KG1 (cell line): ENCODE measurements at regions not wholly inside any gene's neighbourhood (a gene's known extent, or its start where the extent isn't known, plus 50 kb on each side); places are given as distances from the start of the nearest gene placed in this dataset.
"Not testable (repeated sequence)": the region's sequence is repeated elsewhere in the genome, so short reads cannot be mapped to it uniquely, and the experiment has no call there.

ENCODE experiments used
- DNase-seq: peaks from one replicate; lab custom pipeline; 2025; lab: John Stamatoyannopoulos, UW

DNA sequence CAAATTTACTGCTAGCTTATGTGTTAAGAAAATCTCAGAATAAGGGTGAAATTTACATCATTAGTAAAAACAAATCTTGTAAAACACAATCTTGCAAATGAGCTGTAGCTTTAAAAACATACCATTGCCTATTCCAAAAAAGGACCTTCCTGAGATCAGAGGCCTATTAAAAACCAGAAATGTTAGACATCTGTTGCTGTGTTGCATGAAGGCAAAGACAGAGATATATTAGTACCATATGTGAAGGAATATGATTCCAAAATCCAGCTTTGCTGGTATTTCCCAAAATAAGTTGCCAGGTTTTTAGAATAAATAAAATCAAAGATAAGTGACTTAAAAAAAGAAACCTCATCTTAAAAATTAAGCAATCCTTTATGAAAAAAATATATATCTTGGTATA is 504.1 kb upstream of the CDIN1 start:
- DNase-seq: no peak

DNA sequence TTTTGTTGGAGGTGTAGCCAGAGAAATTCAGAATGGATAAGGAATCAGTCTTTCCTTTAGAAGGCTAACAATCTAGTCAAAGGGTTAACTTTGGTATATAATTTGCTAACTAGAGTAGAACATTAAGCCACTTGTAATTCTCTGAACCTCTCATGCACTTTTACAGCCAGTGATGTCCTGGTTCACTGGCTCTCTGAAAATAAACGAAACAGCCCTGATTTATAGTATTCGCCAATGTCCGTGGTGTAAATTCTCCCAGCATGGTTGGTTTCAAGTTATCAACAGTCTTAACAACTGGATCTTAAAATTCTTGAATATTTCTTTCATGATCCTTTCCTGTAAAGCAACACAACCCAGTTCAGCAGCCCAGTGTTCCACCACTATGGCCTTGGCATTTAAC is 500.4 kb upstream of the CDIN1 start:
- no peak for DNase-seq

DNA sequence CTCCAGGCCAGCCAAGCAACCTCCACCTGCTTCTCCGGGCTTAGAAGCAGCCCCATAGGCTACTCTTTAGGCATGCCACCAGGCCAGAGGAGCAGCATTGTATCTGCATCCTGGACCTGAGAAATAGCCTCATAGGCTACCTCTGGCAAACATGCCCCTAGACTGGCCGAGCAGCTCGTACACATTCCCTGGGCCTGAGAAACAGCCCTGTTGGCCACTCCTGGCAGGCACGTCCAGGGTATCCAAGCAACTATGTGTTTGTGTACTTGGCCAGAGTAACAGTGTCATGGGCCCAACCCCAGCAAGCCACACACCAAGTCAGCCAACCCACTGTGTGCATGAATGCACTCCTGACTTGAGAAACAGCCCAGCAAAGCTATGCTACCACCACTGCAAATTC is 498.7 kb upstream of the CDIN1 start:
- DNase-seq: no peak

DNA sequence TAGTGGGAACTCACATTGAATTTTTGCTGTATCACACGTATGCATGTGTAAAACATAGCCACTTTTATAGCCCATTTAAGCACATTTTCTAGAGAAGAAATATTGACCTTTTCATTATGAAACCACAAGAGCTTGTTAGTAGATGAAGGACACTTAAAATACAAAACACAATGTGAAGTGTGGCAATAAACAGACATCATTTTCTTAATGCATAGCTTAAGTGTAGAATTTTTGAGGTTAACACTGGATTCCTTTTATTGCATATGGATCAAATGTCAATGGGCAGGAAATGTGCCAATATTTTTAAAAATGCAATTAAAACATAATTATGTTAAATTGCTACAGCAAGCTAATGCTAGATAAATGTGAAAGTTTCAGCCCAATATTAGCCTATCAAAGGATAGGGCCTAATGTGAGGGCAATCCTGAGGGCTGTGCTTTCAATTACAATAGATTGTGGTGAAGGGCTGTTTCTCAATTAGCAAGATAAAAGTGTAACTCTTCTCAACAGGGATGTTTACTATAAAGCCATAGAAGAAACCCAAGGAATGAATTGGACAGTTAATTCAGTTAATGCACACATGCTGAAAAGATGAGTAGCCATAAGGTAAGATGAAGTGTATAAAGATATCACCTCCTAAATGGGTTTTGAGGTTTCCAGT is 489.0 kb upstream of the CDIN1 start:
- DNase-seq: no peak

DNA sequence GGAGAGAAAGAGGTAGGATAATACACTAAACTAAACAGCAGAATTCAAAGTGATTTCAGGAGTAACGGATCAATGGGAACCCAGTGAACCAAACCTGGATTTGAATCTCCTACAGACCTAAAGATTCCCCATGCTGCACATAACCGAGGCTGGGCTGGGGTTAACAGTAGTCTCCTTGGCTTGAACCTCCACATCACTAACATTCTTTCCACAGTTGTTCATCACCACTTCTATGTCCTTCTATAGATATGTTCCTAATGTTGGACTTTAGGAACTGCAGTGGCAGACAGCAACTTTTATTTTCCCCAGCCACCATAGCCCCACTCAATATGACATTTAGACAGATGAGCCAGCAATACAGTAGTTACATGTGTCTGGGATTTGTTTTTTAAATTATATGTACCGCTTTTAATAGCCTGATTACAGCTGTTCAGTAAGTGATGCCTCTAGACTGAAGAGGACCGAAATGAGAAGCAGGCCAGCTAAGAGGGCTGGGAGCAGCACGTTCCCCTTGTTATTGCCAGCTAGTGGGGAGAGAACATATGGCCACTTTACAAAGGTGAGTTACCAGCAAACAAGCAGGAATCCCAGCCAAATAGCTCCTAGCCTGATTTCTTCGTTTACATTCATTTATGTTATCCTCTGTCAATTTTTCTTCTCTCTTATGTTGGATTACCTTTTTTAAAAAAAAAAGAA is 472.6 kb upstream of the CDIN1 start:
- no peak for DNase-seq

DNA sequence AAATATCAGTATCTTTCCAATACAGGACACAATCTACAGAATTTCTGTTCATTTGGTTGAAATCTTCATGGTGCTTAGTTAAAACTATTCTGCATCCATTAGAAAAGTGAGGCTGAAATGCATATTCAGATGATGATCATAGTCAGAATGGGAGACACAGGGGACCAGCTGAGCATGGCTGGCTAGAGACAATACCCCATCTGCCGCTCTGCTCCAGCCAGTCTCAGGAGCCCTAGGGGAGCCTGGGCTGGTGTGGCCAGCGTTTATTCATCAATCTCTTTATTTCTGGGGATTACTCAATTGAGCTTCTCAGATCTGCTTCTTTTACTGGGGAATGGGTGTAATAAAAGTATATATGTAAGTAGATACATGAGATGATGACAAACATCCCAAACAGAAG is 470.9 kb upstream of the CDIN1 start:
- DNase-seq: no peak

DNA sequence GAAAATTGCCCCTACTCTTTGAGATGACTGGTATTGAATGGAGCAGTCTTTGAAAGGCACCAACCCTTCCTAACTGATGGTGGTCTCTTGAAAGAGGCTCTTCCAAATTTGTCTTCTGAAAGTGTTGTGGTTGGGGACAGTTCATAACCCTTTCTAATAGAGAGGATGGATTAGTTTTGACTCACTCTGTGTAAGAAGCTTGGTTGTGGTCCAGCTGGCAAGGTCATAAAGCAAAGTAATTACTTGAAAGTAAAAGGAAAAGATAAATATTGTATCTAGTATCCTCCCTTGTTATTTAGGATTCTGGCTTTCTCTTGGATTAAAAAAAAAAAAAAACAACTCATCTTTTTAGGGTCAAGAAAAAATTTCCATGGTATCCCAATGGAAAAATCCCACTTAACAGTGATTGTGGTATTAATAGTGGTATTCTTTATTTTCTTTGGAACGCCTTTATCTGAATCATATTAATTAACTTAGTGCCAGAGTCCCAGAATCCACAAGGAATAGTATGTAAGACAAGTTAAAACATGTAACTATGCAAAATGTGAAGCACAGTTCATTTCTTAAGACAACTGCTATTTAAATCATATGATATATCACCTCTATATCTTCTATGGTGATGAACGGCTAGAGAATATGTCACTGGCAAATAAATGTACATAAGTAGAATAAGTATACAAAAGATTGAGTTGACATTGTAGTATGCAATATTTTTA is 469.3 kb upstream of the CDIN1 start:
- no peak for DNase-seq

DNA sequence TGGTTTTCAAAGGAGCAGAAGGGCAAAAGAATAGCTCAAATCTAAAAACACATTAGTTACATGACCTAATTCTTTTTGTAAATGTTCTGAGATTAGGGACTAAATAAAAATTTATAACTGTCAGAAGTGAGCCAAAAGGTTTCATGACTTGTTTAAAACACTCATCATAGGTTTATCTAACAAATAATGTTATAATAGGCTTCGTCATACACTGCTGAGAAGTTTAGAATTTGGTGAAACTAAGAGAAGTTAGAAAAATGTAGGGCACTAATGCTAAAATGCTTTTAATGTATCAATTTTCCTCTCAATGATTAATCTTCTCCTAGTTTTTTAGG is 468.8 kb upstream of the CDIN1 start:
- no peak for DNase-seq

DNA sequence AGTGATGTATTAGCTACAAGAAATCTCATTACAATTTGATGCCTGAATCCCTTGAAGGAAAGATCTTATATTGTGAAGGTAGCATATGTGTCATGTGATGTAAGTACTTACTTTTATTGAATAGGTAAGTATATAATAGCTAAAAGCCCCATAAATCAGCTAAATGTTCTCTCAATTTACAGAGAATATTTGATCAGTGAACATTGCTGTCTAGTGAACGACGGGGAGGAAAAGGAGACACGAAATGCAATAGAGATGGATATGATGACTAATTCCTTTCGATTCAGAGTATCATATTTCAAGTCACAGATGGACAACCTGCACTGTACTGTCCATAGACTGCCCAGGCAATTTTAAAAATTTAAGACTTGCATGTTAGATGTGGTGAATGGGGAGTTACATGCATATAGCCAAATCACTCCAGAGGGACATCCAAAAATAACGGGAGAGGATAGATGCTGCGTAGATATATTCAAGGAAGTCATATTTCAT is 462.1 kb upstream of the CDIN1 start:
- DNase-seq: no peak

DNA sequence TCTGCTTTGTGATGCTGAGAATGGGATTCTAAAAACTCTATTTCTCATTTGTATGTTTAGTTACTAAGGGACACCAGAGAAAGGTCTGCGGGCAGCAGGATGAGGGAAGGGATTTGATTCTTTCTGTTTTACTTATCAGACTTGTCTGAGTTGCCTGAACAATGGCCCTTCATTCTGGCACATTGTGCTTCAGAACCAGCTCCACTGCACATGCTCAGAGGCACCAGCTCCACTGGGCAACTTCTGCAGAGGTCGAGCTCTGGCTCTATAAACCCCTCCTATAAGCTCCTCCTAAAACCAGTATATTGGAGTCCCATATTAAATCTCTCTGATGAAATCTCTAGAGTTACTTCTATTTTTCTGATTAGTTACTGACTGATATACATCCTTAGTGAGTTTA is 453.2 kb upstream of the CDIN1 start:
- DNase-seq: no peak

DNA sequence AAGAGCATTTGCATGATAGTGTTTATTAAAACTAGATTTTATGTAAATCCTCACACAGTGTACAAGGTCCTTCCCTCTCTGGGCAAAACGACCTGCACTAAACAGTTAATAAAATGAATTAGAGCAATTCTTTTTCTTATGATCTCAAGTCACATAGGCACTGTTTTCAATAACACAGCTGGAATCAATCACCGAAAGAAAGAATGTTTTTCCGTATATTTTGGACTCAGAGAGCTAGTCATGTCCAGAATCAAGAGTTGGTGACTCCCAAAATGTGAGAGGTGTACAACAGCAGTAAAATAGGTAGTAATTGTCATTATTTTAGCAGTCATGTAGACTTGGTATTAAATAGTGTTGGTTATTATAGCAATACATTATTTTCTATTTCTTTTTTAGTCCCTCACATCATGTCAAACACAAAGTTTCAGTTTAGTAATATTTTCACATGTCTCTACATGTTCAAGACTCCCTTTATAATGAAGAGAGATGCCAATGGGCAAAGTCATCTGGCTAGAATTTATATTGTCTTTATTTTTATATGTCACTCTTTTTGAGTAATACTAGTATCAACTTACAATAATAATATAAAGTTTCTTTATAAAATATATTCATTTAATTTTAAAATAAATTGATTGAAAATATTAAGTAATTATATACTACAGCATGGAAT is 448.6 kb upstream of the CDIN1 start:
- DNase-seq: no peak

DNA sequence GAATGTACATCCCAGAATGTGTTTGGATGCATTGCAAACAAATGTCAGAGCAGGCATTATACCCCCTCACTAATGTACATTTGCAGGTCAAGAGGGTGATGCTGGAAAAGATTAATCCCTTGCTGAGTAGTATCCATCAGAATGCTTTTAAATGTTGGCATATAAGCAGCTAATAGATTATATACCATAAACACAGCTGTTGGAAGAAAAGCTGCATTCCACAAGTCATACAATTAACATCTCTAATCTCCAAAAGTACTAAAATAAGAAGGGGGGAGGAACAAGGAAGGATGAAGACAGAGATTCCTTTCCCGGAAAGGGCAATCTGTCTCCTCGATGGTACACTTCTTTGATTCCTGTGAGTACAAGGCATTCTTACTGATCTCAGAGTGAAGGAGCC is 445.7 kb upstream of the CDIN1 start:
- DNase-seq: no peak

DNA sequence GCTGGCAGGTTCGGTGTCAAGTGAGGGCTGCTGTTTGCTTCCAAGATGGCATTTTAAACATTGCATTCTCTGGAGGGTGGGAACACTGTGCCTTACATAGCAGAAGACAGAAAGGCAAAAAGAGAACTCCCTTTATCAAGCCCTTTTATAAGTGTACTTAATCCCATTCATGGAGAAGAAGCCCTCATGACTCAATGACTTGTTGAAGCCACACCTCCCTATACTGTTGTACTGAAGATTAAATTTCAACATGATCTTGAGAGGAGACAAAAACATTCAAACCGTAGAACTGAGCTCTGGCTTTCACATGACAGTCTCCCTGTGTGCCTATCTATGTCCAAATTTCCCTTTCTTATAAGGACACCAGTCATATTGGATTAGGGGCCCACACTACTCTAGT is 443.4 kb upstream of the CDIN1 start:
- DNase-seq: no peak

DNA sequence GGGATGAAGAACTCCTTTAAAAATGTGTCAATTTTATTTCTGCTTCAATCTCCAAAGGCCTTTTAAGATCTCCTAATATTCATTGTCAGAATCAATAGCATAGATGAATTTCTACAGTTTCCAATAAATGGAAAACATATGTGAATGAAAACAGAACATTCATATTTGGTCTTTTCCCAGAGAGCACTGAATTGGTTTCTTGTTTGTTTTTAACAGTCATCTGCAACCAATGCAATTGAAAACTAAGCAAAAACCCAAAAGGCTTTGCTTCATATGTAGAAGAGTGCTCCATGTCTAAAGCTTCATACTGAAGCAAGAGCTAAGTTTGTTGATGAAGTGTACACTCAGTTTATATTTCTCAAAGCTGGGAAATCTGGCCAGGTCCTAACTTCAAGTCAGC is 426.5 kb upstream of the CDIN1 start:
- no peak for DNase-seq

DNA sequence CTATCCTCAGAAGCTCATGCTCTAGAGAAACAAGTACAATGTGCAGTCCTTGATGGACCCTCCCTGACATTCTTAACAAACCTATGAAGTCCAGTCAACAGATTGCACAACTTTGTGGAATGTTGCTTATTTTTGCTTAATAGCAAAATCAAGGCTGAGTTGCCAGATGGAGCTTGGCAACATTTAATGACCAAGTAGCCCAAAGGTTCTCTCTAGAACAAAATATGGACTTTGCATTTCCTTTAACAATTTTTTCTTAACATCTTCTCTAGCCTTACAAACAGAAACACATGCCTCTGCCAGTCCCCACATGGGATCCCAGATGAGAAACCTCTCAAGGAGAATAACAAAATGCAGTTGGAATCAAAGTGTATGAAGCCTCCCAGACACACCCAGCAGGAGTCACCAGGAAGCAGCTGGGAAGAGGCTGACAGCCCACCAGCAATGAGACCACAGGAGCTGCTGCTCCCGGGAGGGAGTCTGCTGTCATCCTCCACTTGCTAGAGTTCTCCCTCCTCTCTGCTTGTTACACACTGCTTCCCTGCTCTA is 422.5 kb upstream of the CDIN1 start:
- no peak for DNase-seq

DNA sequence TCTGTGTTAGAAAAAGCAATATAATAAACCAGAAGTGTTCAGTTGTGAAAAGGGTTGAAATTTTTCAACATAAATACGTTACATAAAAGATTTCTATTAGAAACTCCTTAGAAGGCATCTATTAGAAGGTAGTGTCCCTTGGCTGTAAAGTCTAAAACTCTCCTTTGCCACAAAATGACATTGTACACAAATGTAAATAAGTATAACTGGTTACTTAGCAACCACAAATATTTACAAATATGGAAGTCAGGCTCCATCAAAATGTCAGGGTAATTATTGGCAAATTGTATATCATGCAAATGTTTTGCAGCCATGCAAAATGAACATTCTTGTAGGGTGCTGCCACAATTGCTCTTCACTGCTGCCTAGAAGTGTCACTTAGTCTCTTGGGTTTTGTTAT is 419.1 kb upstream of the CDIN1 start:
- no peak for DNase-seq

DNA sequence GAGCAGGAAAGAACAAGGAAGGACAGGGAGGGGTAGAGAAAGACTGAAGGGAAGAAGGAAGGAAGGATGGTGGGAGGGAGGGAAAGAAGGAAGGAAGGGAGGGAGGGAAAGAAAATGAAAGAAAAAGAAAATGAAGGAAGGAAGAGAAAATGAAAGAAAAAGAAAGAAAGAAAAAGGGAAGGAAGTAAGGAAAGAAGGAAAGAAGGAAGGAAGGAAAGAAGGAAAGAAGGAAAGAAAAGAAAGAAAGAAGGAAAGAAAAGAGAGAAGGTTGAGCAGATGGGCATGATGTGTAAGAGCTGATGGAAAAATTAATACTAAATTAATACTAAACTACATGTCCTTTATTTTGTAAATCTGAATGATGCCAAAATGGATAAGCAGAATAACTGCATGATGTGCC is 418.3 kb upstream of the CDIN1 start:
- no peak for DNase-seq

DNA sequence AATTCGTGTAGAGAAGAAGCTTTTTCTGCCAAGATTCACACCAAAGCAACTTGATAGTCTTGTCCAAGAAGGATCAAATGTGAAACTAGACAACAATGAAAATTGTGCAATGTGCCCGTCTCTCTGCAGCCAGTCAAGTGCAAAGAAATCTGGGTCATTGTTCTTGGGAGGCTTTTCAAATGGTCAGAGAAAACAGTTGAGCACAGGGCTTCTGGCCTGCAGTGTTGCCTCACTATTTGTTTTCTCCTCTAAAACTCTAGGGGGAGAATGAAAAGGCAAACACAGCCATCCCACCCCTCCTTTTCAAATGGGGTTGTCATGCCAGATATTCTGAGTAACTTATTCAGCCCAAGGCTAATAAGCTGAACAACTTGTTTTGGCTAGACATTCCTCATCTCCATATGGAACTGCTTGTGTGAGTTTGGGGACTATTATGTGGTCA is 417.6 kb upstream of the CDIN1 start:
- DNase-seq: no peak

DNA sequence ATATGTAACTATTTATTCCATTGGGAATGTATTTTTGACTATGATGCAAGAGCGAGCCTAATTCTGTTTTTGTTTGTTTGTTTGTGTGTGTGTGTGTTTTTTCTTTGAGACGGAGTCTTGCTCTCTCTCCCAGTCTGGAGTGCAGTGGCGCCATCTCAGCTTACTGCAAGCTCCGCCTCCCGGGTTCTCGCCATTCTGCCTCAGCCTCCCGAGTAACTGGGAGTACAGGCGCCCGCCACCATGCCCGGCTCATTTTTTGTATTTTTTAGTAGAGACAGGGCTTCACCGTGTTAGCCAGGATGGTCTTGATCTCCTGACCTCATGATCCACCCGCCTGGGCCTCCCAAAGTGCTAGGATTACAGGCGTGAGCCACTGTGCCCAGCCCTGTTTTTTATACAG is 415.4 kb upstream of the CDIN1 start:
- not testable (repeated sequence) for DNase-seq

DNA sequence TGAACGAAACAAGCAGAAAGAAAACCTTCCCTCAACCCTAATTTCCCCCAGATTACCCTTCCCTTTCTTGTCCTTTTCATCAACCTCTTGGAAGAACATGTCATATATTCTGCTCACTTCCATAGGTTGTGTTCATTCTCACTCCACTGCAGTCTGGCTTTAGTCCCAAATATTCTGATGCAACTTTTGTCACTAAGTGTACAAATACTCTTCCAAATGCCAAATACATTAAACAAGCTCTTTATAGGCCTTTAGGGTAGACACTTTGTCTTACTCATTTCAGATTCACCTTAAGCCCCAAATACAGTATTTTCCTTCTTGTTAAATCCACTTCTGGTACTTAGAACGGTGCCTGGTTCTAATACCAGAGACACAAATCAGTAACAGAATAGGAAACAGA is 406.5 kb upstream of the CDIN1 start:
- DNase-seq: no peak

DNA sequence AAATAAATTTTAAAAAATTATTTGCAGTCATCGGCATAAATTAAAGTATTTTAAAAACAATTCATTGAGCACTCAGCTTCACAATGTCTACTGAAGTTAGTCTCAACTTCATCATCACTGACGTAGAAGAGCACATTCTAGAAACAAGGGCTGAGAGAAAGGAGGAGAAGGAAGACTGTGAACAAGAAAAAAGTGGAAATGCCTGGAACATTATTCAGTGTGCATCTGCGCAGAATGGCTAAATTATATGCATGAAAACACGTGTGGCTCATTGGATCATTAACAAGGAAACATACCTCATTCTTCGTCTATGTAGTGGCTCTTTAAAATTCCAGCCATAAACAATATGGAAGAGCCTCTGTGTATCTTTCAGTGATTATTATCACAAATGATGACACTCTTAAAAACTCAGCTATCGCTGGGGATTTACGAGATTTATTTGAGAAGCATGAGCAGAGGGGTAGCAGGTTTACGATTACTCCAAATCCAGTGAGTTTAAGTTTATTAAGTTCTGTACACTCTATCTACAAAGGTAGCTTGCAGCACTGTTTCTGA is 404.2 kb upstream of the CDIN1 start:
- DNase-seq: no peak

DNA sequence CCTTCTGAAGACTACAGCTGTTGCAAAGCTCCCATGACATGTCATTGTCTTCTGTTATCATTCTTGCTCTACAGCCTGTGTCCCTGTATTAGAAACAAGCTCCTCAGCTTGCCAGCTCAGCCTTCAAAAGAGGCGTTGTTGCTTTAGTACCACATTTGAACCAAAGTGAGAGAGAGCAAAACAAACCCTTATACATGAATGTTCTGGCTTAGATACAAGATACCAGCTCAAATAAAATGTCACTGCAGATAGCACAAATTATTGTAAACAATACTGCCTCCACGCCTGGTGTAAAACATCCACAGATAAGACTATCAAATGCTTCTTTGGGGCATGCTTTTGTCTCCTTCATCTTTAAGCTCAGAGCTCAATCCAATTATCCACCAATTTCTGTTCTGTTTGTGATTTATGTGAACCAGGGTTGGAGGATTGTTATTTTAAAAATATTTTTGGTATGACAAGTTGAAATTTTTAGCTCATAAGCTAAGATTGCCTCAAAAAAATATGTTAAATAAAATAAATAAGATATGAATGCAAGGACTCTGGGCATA is 403.6 kb upstream of the CDIN1 start:
- no peak for DNase-seq
